H1 (cell line): ENCODE measurements at regions not wholly inside any gene's neighbourhood (a gene's known extent, or its start where the extent isn't known, plus 50 kb on each side); places are given as distances from the start of the nearest gene placed in this dataset.

ENCODE experiments used
- CTCF ChIA-PET: fragments of 300-600 bp; sonication (Branson Sonifier 250); formaldehyde crosslinking; loops from one replicate; lab custom pipeline; 2021; ENCODE audit not compliant: partially characterized antibody; lab: Charles Lee
- POLR2A ChIA-PET: fragments of 300-600 bp; sonication (Branson Sonifier 250); formaldehyde crosslinking; loops from one replicate; lab custom pipeline; 2021; ENCODE audit warnings: inconsistent platforms; ENCODE audit not compliant: partially characterized antibody; lab: Charles Lee
- DNase-seq, 2 experiments: peaks; one replicate each; pipeline versions ENCODE4 v3.0.0 to v3.0.0-alpha.2; 2010 to 2022; ENCODE audit warnings: low spot score in 2 of 2, low read depth in 1 of 2, mixed read lengths in 1 of 2
- FAIRE-seq: peaks from 2 replicates; lab custom pipeline; 2011; peaks lifted over from hg19 to GRCh38; lab: Jason Lieb, UNC
- H2AFZ ChIP-seq: 2 replicates; pipeline ENCODE4 v1.8.1; 2012; ENCODE audit warnings: low read length, inconsistent platforms
- H2AK5ac ChIP-seq: 2 replicates; pipeline ENCODE4 v1.6.1; 2013; ENCODE audit warnings: low read depth, low read length
- H2BK120ac ChIP-seq: replicated peaks from 2 replicates; pipeline ENCODE3; 2013; ENCODE audit warnings: low read depth, low read length, inconsistent platforms
- H2BK12ac ChIP-seq: 2 replicates; pipeline ENCODE4 v1.6.1; 2013; ENCODE audit warnings: low read depth, low read length
- H2BK15ac ChIP-seq: 2 replicates; pipeline ENCODE4 v1.6.1; 2013; ENCODE audit warnings: low read length
- H2BK20ac ChIP-seq: 2 replicates; pipeline ENCODE4 v1.6.1; 2013; ENCODE audit warnings: low read length
- H2BK5ac ChIP-seq: 2 replicates; pipeline ENCODE4 v1.6.1; 2013; ENCODE audit warnings: low read depth, low read length
- H3K14ac ChIP-seq: 2 replicates; pipeline ENCODE4 v1.6.1; 2013; ENCODE audit warnings: inconsistent platforms; ENCODE audit not compliant: insufficient read length
- H3K18ac ChIP-seq: 2 replicates; pipeline ENCODE4 v1.6.1; 2013; ENCODE audit warnings: low read length; ENCODE audit errors: extremely low read depth
- H3K23ac ChIP-seq: 2 replicates; pipeline ENCODE4 v1.6.1; 2013; ENCODE audit warnings: inconsistent platforms; ENCODE audit not compliant: insufficient read length
- H3K23me2 ChIP-seq: 2 replicates; pipeline ENCODE4 v1.6.1; 2013; ENCODE audit warnings: low read depth, low read length
- H3K27ac ChIP-seq: 2 replicates; pipeline ENCODE4 v1.6.1; 2011; ENCODE audit warnings: low read depth, low read length, inconsistent platforms
- H3K27me3 ChIP-seq, 4 experiments: replicated peaks in 1 of 4; 1 replicate in 1 of 4; 2 replicates in 3 of 4; pipeline versions ENCODE4 v1.6.1 to v1.8.1; 2011 to 2013; ENCODE audit warnings: low read length in 3 of 4, mild to moderate bottlenecking in 3 of 4, inconsistent platforms in 2 of 4, mixed read lengths in 2 of 4, moderate library complexity in 1 of 4; ENCODE audit not compliant: control insufficient read depth in 3 of 4, insufficient read depth in 3 of 4; ENCODE audit errors: extremely low read depth in 1 of 4
- H3K36me3 ChIP-seq, 4 experiments: 2 replicates each; pipeline versions ENCODE4 v1.6.1 to v1.8.1; 2011 to 2013; ENCODE audit warnings: mild to moderate bottlenecking in 4 of 4, low read length in 3 of 4, moderate library complexity in 2 of 4, control low read depth in 1 of 4, inconsistent platforms in 1 of 4; ENCODE audit not compliant: insufficient read depth in 4 of 4, control insufficient read depth in 2 of 4
- H3K4ac ChIP-seq: replicated peaks from 2 replicates; pipeline ENCODE3; 2013; ENCODE audit warnings: low read length, low read depth, mixed read lengths, inconsistent platforms; ENCODE audit not compliant: insufficient read length
- H3K4me1 ChIP-seq, 4 experiments: replicated peaks in 1 of 4; 1 replicate in 1 of 4; 2 replicates in 3 of 4; pipeline versions ENCODE4 v1.6.1 to v1.8.1; 2011 to 2013; ENCODE audit warnings: low read length in 3 of 4, inconsistent platforms in 2 of 4, mixed read lengths in 1 of 4; ENCODE audit not compliant: insufficient read depth in 4 of 4, control insufficient read depth in 3 of 4
- H3K4me2 ChIP-seq, 2 experiments: 2 replicates each; pipeline versions ENCODE4 v1.6.1 to v1.8.1; 2011 to 2013; ENCODE audit warnings: low read depth in 2 of 2, low read length in 2 of 2, control low read depth in 1 of 2, inconsistent platforms in 1 of 2, mild to moderate bottlenecking in 1 of 2; ENCODE audit not compliant: insufficient read depth in 1 of 2
- H3K4me3 ChIP-seq, 4 experiments: fragments of 200-600, 300-600 bp in 1 of 4; sonication (generic), shearing (Covaris generic), sonication (Bioruptor Twin) in 1 of 4; 2 replicates each; pipeline versions ENCODE4 v1.5.1 to v1.8.1; 2011 to 2016; ENCODE audit warnings: low read length in 4 of 4, low read depth in 3 of 4, control low read depth in 2 of 4, inconsistent platforms in 2 of 4, mild to moderate bottlenecking in 2 of 4, mixed read lengths in 1 of 4, moderate library complexity in 1 of 4; ENCODE audit not compliant: insufficient read depth in 2 of 4; ENCODE audit errors: extremely low read depth in 1 of 4
- H3K56ac ChIP-seq: replicated peaks from 2 replicates; pipeline ENCODE3; 2013; ENCODE audit warnings: low read depth, mild to moderate bottlenecking, mixed read lengths, low read length, inconsistent platforms; ENCODE audit not compliant: insufficient read length
- H3K79me1 ChIP-seq: 2 replicates; pipeline ENCODE4 v1.6.1; 2013; ENCODE audit warnings: low read depth, low read length, control low read depth
- H3K79me2 ChIP-seq, 2 experiments: 2 replicates each; pipeline versions ENCODE4 v1.6.1 to v1.8.1; 2012 to 2013; ENCODE audit warnings: low read length in 2 of 2, mild to moderate bottlenecking in 2 of 2, inconsistent platforms in 1 of 2; ENCODE audit not compliant: insufficient read depth in 2 of 2, control insufficient read depth in 1 of 2
- H3K9ac ChIP-seq, 4 experiments: replicated peaks in 1 of 4; 1 replicate in 1 of 4; 2 replicates in 3 of 4; pipeline versions ENCODE4 v1.6.1 to v1.8.1; 2011 to 2013; ENCODE audit warnings: low read depth in 3 of 4, low read length in 3 of 4, control low read depth in 2 of 4, mild to moderate bottlenecking in 2 of 4, moderate library complexity in 2 of 4, inconsistent platforms in 1 of 4; ENCODE audit errors: extremely low read depth in 1 of 4
- H3K9me3 ChIP-seq, 2 experiments: 2 replicates each; pipeline versions ENCODE4 v1.6.1 to v1.8.1; 2012 to 2013; ENCODE audit warnings: mild to moderate bottlenecking in 2 of 2, moderate library complexity in 2 of 2, control low read depth in 1 of 2, inconsistent platforms in 1 of 2, low read depth in 1 of 2, low read length in 1 of 2, mixed read lengths in 1 of 2; ENCODE audit not compliant: insufficient read depth in 2 of 2
- H4K20me1 ChIP-seq, 2 experiments: replicated peaks in 1 of 2; 2 replicates each; pipeline versions ENCODE3 to v1.8.1; 2011 to 2013; ENCODE audit warnings: inconsistent platforms in 2 of 2, low read length in 2 of 2, mild to moderate bottlenecking in 1 of 2; ENCODE audit not compliant: insufficient read depth in 2 of 2, control insufficient read depth in 1 of 2
- H4K5ac ChIP-seq: 2 replicates; pipeline ENCODE4 v1.6.1; 2013; ENCODE audit warnings: low read length, low read depth, mixed read lengths, inconsistent platforms; ENCODE audit not compliant: insufficient read length
- H4K8ac ChIP-seq: 2 replicates; pipeline ENCODE4 v1.8.0; 2013; ENCODE audit warnings: mild to moderate bottlenecking, moderate library complexity, low read length, inconsistent platforms; ENCODE audit not compliant: insufficient read depth; ENCODE audit errors: extremely low read depth
- H4K91ac ChIP-seq: replicated peaks from 2 replicates; pipeline ENCODE3; 2013; ENCODE audit warnings: low read length, mixed read lengths, inconsistent platforms; ENCODE audit not compliant: insufficient read length
- BCL11A ChIP-seq, 2 experiments: IDR thresholded peaks; one replicate each; pipeline ENCODE4 v1.6.1; 2011; ENCODE audit warnings: low read depth in 2 of 2, low read length in 2 of 2, mild to moderate bottlenecking in 2 of 2
- CEBPB ChIP-seq: IDR thresholded peaks from 2 replicates; pipeline ENCODE4 v1.6.1; 2012; ENCODE audit warnings: low read depth, low read length
- EGR1 ChIP-seq: IDR thresholded peaks from 2 replicates; pipeline ENCODE4 v1.6.1; 2011; ENCODE audit warnings: low read depth, low read length, borderline replicate concordance
- EP300 ChIP-seq, 2 experiments: IDR thresholded peaks; 1 replicate in 1 of 2; 2 replicates in 1 of 2; pipeline ENCODE4 v1.6.1; 2011 to 2012; ENCODE audit warnings: low read depth in 2 of 2, low read length in 2 of 2, mild to moderate bottlenecking in 2 of 2, borderline replicate concordance in 1 of 2, inconsistent platforms in 1 of 2, moderate library complexity in 1 of 2
- MAFK ChIP-seq: IDR thresholded peaks from 2 replicates; pipeline ENCODE4 v1.6.1; 2012; ENCODE audit warnings: low read depth, mild to moderate bottlenecking, improper control_type of control experiment, low read length
- NANOG ChIP-seq: IDR thresholded peaks from 2 replicates; pipeline ENCODE4 v1.6.1; 2011; ENCODE audit warnings: low read length, low read depth, mild to moderate bottlenecking, inconsistent platforms; ENCODE audit not compliant: insufficient read depth, poor library complexity, severe bottlenecking
- POLR2AphosphoS5 ChIP-seq: IDR thresholded peaks from 2 replicates; pipeline ENCODE4 v1.6.1; 2011; ENCODE audit warnings: low read depth, low read length
- POU5F1 ChIP-seq: IDR thresholded peaks from 2 replicates; pipeline ENCODE4 v1.6.1; 2011; ENCODE audit warnings: low read depth, mild to moderate bottlenecking, low read length, moderate library complexity
- RAD21 ChIP-seq, 2 experiments: IDR thresholded peaks in 1 of 2; conservative IDR thresholded peaks in 1 of 2; 2 replicates each; pipeline ENCODE4 v1.6.1; 2011; ENCODE audit warnings: low read depth in 2 of 2, low read length in 2 of 2, improper control_type of control experiment in 1 of 2, inconsistent platforms in 1 of 2, mild to moderate bottlenecking in 1 of 2, moderate library complexity in 1 of 2
- RBBP5 ChIP-seq: IDR thresholded peaks from 2 replicates; pipeline ENCODE4 v1.7.1; 2012; ENCODE audit warnings: low read depth, mild to moderate bottlenecking, inconsistent platforms, low read length, moderate library complexity, borderline replicate concordance
- RNF2 ChIP-seq: fragments of 200-900, 300-1000 bp; sonication (generic); IDR thresholded peaks from 2 replicates; pipeline ENCODE4 v1.7.1; 2016; ENCODE audit warnings: borderline replicate concordance, low read depth, mild to moderate bottlenecking, antibody characterized with exemption, low read length; ENCODE audit not compliant: poor library complexity, severe bottlenecking; ENCODE audit errors: missing control alignments
- TCF12 ChIP-seq: IDR thresholded peaks from 2 replicates; pipeline ENCODE4 v1.6.1; 2011; ENCODE audit warnings: low read depth, mild to moderate bottlenecking, low read length
- USF2 ChIP-seq: IDR thresholded peaks from 2 replicates; pipeline ENCODE4 v1.6.1; 2011; ENCODE audit warnings: low read length, improper control_type of control experiment
- WGBS, 2 experiments: shearing (Covaris generic) in 1 of 2; methylation state at CpG; one replicate each; pipeline versions ENCODE4 v1.1.6 to v1.1.7; 2013 to 2015; ENCODE audit warnings: low lambda C conversion rate in 2 of 2, mixed read lengths in 2 of 2, inconsistent platforms in 1 of 2, low coverage in 1 of 2, missing lambda C conversion rate in 1 of 2; ENCODE audit not compliant: insufficient replicate concordance in 2 of 2, insufficient coverage in 1 of 2, insufficient read length in 1 of 2; ENCODE audit errors: extremely low coverage in 1 of 2, missing lambda C conversion rate in 1 of 2; 5-methylcytosine and 5-hydroxymethylcytosine counted together

- Histone ChIP-seq H2AK5ac (no peak overlapping the region), H3K4me3 (no peak overlapping the region), H3K79me1 (no peaks in the 10 kb centered on the region), H3K9ac (no peak overlapping the region), H3K27me3 (peaks cover 47 to 88% (median 72%) of the 10 kb centered on the region in 4 experiments), H2BK12ac (no peak overlapping the region), H3K14ac (no peak overlapping the region), H2BK20ac (no peak overlapping the region), H3K27ac (no peak overlapping the region), H3K4me2 (no peak overlapping the region), H3K36me3 (no peaks in the 10 kb centered on the region), H3K56ac (no peak overlapping the region), H3K23ac (no peak overlapping the region), H4K8ac (no peak overlapping the region), H2BK120ac (no peak overlapping the region), H4K20me1 (peaks cover 8 to 9% of the 10 kb centered on the region in 2 experiments), H2BK5ac (no peak overlapping the region), H3K79me2 (no peaks in the 10 kb centered on the region), H2AFZ (no peak overlapping the region), H3K9me3 (no peaks in the 10 kb centered on the region), H3K4ac (no peak overlapping the region), H2BK15ac (no peak overlapping the region), H3K18ac (no peak overlapping the region), H3K23me2 (no peaks in the 10 kb centered on the region), H4K91ac (no peak overlapping the region), H4K5ac (no peak overlapping the region), H3K4me1 (no peaks in the 10 kb centered on the region)
- ChIA-PET CTCF (no interaction called here), POLR2A (no interaction called here)
- FAIRE-seq (no peak), DNase-seq (no peak)
- WGBS, 2 experiments: 34% methylated on average over 2 of the region's 2 CpGs; no CpG with 5 or more reads in 1 of the 2 experiments
- TF ChIP-seq EGR1 (no peak), MAFK (no peak), POLR2AphosphoS5 (no peak), RNF2 (no peak), RBBP5 (no peak), NANOG (no peak), USF2 (no peak), POU5F1 (no peak), TCF12 (no peak), BCL11A (IDR thresholded peaks at IDR 0.05; ENCODE audit: low read depth in 2 of 2, low read length in 2 of 2) (no peak), CEBPB (no peak), RAD21 (IDR thresholded peaks at IDR 0.05 in 1 of 2, conservative IDR thresholded peaks at IDR 0.05 in 1 of 2; ENCODE audit: low read depth in 2 of 2, low read length in 2 of 2) (no peak), EP300 (IDR thresholded peaks at IDR 0.05; ENCODE audit: borderline replicate concordance in 1 of 2, low read depth in 2 of 2, low read length in 2 of 2) (no peak)
Observed at GRCh38 chr9:21747175-21747574, 55.3 kb upstream of the MTAP start.
